ENCODE measurements at regions not wholly inside any gene's neighbourhood (a gene's known extent, or its start where the extent isn't known, plus 50 kb on each side); places are given as distances from the start of the nearest gene placed in this dataset.

DNA sequence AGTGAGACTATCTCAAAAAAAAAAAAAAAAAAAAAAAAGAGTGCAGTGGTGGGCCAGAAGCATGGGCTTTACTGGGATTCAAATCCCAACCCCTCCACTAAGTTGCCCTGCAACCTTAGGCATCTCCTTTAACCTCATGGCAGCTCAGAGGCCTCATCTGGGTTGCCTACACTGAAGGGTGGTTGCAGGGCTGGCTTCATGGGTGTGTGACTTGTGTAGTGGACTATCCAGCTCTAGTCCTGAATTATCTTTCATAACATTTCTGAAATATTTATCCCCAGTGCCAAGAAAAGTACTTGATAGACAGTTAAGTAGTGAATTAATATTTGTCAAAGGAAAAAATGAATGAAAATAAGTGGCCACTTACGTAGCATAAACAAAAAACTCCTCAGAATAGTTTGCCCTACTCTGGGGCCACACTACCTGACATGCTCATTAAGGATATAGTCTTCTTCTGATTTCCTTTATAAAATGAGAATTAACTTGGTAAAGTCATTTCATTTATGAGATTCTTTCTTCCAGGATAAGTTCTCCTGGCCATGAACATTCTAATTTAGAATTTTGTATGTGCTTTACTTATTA is 116.0 kb upstream of the SYT13 start:
- Mint-ChIP-seq H3K9me3 (no peaks in the 10 kb centered on the region), H3K36me3 (ENCODE audit: low read depth) (no peaks in the 10 kb centered on the region), H3K27me3 (ENCODE audit: insufficient read depth, low read depth, poor library complexity) (no peaks in the 10 kb centered on the region), H3K4me1 (peaks cover 14% of the 10 kb centered on the region; the same call in 2 of the 3 replicates), H3K27ac (no peak overlapping the region), H3K4me3 (no peak overlapping the region)
- Histone ChIP-seq H3K4me1 (ENCODE audit: insufficient read depth) (0 out of 2 replicates have a peak, but pooled peaks cover 9% of the 10 kb centered on the region), H3F3A (replicated peaks; ENCODE audit: low read depth) (no peaks in the 10 kb centered on the region), H3K4me2 (no peak overlapping the region), H3K27me3 (ENCODE audit: insufficient read depth) (no peaks in the 10 kb centered on the region), H3K79me2 (replicated peaks; ENCODE audit: insufficient read depth) (no peaks in the 10 kb centered on the region), H3K4me3 (no peak overlapping the region), H3K27ac (ENCODE audit: low read depth) (no peak overlapping the region), H2AFZ (no peak overlapping the region), H3K36me3 (ENCODE audit: insufficient read depth) (no peaks in the 10 kb centered on the region), H4K20me1 (replicated peaks; ENCODE audit: insufficient read depth) (no peaks in the 10 kb centered on the region), H3K9me2 (ENCODE audit: insufficient read depth) (no peaks in the 10 kb centered on the region)
- ATAC-seq: no peak
- TF ChIP-seq, protein P1, sequence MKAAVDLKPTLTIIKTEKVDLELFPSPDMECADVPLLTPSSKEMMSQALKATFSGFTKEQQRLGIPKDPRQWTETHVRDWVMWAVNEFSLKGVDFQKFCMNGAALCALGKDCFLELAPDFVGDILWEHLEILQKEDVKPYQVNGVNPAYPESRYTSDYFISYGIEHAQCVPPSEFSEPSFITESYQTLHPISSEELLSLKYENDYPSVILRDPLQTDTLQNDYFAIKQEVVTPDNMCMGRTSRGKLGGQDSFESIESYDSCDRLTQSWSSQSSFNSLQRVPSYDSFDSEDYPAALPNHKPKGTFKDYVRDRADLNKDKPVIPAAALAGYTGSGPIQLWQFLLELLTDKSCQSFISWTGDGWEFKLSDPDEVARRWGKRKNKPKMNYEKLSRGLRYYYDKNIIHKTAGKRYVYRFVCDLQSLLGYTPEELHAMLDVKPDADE (IDR thresholded peaks at IDR 0.05): no peak
- no peak for TF ChIP-seq POLR2AphosphoS5 (IDR thresholded peaks at IDR 0.05; ENCODE audit: low read depth)
- TF ChIP-seq, protein P2, sequence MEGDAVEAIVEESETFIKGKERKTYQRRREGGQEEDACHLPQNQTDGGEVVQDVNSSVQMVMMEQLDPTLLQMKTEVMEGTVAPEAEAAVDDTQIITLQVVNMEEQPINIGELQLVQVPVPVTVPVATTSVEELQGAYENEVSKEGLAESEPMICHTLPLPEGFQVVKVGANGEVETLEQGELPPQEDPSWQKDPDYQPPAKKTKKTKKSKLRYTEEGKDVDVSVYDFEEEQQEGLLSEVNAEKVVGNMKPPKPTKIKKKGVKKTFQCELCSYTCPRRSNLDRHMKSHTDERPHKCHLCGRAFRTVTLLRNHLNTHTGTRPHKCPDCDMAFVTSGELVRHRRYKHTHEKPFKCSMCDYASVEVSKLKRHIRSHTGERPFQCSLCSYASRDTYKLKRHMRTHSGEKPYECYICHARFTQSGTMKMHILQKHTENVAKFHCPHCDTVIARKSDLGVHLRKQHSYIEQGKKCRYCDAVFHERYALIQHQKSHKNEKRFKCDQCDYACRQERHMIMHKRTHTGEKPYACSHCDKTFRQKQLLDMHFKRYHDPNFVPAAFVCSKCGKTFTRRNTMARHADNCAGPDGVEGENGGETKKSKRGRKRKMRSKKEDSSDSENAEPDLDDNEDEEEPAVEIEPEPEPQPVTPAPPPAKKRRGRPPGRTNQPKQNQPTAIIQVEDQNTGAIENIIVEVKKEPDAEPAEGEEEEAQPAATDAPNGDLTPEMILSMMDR (conservative IDR thresholded peaks at IDR 0.05; ENCODE audit: low read depth in 2 of 2): no peak
- TF ChIP-seq ZNF114 (CRISPR knock-in tag; IDR thresholded peaks at IDR 0.05): no peak
- TF ChIP-seq, protein P3, sequence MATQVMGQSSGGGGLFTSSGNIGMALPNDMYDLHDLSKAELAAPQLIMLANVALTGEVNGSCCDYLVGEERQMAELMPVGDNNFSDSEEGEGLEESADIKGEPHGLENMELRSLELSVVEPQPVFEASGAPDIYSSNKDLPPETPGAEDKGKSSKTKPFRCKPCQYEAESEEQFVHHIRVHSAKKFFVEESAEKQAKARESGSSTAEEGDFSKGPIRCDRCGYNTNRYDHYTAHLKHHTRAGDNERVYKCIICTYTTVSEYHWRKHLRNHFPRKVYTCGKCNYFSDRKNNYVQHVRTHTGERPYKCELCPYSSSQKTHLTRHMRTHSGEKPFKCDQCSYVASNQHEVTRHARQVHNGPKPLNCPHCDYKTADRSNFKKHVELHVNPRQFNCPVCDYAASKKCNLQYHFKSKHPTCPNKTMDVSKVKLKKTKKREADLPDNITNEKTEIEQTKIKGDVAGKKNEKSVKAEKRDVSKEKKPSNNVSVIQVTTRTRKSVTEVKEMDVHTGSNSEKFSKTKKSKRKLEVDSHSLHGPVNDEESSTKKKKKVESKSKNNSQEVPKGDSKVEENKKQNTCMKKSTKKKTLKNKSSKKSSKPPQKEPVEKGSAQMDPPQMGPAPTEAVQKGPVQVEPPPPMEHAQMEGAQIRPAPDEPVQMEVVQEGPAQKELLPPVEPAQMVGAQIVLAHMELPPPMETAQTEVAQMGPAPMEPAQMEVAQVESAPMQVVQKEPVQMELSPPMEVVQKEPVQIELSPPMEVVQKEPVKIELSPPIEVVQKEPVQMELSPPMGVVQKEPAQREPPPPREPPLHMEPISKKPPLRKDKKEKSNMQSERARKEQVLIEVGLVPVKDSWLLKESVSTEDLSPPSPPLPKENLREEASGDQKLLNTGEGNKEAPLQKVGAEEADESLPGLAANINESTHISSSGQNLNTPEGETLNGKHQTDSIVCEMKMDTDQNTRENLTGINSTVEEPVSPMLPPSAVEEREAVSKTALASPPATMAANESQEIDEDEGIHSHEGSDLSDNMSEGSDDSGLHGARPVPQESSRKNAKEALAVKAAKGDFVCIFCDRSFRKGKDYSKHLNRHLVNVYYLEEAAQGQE (IDR thresholded peaks at IDR 0.05; ENCODE audit: unreplicated experiment): no peak
- TF ChIP-seq NANOG (IDR thresholded peaks at IDR 0.05; ENCODE audit: borderline replicate concordance): no peak
- TF ChIP-seq EZH2phosphoT487 (IDR thresholded peaks at IDR 0.05; ENCODE audit: unreplicated experiment): no peak
- TF ChIP-seq EZH2 (IDR thresholded peaks at IDR 0.05; ENCODE audit: low read depth, unreplicated experiment): no peak
- TF ChIP-seq, protein P4, sequence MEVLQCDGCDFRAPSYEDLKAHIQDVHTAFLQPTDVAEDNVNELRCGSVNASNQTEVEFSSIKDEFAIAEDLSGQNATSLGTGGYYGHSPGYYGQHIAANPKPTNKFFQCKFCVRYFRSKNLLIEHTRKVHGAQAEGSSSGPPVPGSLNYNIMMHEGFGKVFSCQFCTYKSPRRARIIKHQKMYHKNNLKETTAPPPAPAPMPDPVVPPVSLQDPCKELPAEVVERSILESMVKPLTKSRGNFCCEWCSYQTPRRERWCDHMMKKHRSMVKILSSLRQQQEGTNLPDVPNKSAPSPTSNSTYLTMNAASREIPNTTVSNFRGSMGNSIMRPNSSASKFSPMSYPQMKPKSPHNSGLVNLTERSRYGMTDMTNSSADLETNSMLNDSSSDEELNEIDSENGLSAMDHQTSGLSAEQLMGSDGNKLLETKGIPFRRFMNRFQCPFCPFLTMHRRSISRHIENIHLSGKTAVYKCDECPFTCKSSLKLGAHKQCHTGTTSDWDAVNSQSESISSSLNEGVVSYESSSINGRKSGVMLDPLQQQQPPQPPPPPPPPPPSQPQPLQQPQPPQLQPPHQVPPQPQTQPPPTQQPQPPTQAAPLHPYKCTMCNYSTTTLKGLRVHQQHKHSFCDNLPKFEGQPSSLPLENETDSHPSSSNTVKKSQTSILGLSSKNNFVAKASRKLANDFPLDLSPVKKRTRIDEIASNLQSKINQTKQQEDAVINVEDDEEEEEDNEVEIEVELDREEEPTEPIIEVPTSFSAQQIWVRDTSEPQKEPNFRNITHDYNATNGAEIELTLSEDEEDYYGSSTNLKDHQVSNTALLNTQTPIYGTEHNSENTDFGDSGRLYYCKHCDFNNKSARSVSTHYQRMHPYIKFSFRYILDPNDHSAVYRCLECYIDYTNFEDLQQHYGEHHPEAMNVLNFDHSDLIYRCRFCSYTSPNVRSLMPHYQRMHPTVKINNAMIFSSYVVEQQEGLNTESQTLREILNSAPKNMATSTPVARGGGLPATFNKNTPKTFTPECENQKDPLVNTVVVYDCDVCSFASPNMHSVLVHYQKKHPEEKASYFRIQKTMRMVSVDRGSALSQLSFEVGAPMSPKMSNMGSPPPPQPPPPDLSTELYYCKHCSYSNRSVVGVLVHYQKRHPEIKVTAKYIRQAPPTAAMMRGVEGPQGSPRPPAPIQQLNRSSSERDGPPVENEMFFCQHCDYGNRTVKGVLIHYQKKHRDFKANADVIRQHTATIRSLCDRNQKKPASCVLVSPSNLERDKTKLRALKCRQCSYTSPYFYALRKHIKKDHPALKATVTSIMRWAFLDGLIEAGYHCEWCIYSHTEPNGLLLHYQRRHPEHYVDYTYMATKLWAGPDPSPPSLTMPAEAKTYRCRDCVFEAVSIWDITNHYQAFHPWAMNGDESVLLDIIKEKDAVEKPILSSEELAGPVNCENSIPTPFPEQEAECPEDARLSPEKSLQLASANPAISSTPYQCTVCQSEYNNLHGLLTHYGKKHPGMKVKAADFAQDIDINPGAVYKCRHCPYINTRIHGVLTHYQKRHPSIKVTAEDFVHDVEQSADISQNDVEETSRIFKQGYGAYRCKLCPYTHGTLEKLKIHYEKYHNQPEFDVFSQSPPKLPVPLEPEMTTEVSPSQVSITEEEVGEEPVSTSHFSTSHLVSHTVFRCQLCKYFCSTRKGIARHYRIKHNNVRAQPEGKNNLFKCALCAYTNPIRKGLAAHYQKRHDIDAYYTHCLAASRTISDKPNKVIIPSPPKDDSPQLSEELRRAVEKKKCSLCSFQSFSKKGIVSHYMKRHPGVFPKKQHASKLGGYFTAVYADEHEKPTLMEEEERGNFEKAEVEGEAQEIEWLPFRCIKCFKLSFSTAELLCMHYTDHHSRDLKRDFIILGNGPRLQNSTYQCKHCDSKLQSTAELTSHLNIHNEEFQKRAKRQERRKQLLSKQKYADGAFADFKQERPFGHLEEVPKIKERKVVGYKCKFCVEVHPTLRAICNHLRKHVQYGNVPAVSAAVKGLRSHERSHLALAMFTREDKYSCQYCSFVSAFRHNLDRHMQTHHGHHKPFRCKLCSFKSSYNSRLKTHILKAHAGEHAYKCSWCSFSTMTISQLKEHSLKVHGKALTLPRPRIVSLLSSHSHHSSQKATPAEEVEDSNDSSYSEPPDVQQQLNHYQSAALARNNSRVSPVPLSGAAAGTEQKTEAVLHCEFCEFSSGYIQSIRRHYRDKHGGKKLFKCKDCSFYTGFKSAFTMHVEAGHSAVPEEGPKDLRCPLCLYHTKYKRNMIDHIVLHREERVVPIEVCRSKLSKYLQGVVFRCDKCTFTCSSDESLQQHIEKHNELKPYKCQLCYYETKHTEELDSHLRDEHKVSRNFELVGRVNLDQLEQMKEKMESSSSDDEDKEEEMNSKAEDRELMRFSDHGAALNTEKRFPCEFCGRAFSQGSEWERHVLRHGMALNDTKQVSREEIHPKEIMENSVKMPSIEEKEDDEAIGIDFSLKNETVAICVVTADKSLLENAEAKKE (CRISPR knock-in tag; IDR thresholded peaks at IDR 0.05): no peak
- DNase-seq (ENCODE audit: low spot score): no peak

Measured in GM23338 (cell line).